SKM-1 treated with dmso at 0.1 percent for 144 hours (cell line): ENCODE measurements at regions not wholly inside any gene's neighbourhood (a gene's known extent, or its start where the extent isn't known, plus 50 kb on each side); places are given as distances from the start of the nearest gene placed in this dataset.

ENCODE experiments used
- DNase-seq: peaks from one replicate; lab custom pipeline; 2025; ENCODE audit not compliant: unreplicated experiment; lab: John Stamatoyannopoulos, UW

- DNase-seq, result no peak
Measured at GRCh38 chr6:80667006-80667405, 560.5 kb downstream of the BCKDHB start.

- DNase-seq, result no peak
Measured at GRCh38 chr6:80658926-80659325, 552.5 kb downstream of the BCKDHB start.

- DNase-seq, result no peak
Measured at GRCh38 chr6:80647156-80647555, 540.7 kb downstream of the BCKDHB start.

GRCh38 chr6:80643881-80644280, 537.4 kb downstream of the BCKDHB start:
- no peak for DNase-seq

GRCh38 chr6:80642452-80642851, 536.0 kb downstream of the BCKDHB start:
- no peak for DNase-seq

GRCh38 chr6:80641591-80641990, 535.1 kb downstream of the BCKDHB start:
- DNase-seq, result no peak

DNA sequence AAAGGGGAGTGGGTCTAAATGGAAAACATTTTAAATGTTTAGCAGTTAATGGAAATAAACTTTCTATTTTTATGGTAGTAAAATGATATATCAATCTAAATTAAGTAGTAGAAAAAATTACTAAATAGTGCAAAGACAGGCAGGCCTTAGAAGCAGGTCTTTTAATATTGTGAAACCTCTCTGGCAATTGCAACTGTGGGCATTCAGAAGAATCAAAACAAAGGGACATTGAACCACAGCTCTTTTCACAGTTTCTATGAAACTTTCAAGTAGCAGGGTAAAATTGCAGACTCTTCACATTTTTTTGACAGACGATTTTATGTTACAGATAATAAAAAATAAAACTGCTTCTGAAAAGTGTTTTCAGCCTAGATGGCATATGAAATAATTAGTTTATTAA, 533.7 kb downstream of the BCKDHB start:
- no peak for DNase-seq

- no peak for DNase-seq
Measured at GRCh38 chr6:80639181-80639629, 532.7 kb downstream of the BCKDHB start.

DNA sequence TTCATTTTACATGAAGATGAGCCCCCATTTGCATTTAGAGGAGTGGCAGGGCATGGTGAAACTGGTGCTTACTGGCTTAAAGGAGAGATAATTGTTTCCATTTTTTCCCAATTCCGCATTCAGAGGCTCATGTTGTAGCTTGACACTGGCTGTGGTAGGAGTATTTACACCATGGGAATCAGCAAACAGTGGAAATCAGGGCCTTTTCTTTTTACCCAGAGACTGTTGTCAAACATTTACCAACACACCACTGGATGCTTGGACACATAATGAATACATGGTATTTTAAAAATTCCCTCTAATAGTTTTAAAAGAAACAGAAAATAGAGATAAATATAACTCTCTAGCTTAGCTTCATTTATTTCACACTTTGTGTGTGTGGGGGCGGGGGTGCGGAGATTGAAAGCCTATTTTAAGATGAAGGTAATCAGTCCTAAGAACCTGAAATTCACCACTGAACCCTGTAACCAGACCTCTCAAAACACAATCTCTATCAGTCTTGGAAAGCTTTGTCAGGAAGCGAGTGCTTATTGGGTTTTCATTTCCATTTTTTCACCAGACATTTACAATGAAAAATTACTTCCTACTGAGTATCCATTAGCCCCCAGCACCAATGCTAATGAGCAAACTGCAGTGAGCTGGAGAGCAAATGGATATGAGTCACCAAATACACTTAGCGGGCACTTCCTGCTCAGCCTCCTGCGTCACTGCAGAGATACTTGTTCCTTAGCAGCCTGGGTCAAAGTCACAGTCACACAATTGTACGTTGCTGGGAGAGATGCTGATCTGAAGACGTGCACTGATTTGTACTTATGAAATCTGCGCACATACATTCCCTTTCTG, 532.0 kb downstream of the BCKDHB start:
- no peak for DNase-seq

GRCh38 chr6:80637312-80637711, 530.8 kb downstream of the BCKDHB start:
- no peak for DNase-seq

- DNase-seq, result no peak
Measured at GRCh38 chr6:80636689-80637088, 530.2 kb downstream of the BCKDHB start.

GRCh38 chr6:80633412-80633811, 526.9 kb downstream of the BCKDHB start:
- DNase-seq, result no peak

GRCh38 chr6:80625405-80625804, 518.9 kb downstream of the BCKDHB start:
- no peak for DNase-seq

GRCh38 chr6:80623066-80623815, 516.8 kb downstream of the BCKDHB start:
- no peak for DNase-seq

- DNase-seq, result no peak
Measured at GRCh38 chr6:80622641-80623040, 516.2 kb downstream of the BCKDHB start.

DNA sequence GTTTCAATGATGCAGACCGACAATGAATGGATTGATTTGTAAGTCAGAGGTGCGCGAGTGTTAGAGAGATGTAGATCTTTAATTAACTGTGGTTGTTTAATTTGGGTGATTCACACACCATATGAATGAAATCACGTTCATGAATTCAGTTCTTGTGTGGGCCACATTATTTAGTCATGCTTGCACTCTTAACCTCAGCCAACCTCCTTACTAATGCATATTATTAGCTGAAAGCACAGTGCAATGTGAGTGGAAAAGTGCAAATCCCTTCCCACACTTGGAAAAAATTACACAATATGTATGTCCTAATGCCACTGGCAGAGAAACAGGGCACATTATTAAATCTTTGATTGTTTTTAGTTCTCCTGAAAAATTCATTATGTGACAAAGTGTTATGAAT, 512.5 kb downstream of the BCKDHB start:
- no peak for DNase-seq

GRCh38 chr6:80610846-80611245, 504.4 kb downstream of the BCKDHB start:
- DNase-seq, result no peak

DNA sequence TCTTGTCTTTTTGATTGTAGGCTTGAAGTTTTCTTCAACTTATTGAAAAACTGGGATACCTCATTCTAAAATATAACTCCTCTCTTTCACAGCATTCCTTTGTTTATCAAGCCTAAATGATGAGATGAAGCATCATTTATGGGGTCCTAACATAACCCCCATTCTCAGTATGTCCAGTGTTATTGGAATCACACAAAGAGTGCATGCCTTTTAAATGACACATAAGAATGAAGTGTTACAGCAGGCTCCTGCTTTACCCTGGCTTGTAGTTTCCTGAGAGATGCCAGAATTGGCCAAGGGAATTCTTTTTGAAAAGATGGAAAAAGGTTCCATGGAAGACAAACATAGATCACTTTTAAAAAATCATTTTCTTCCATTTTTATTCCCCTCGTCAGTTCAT, 502.4 kb downstream of the BCKDHB start:
- DNase-seq, result no peak

DNA sequence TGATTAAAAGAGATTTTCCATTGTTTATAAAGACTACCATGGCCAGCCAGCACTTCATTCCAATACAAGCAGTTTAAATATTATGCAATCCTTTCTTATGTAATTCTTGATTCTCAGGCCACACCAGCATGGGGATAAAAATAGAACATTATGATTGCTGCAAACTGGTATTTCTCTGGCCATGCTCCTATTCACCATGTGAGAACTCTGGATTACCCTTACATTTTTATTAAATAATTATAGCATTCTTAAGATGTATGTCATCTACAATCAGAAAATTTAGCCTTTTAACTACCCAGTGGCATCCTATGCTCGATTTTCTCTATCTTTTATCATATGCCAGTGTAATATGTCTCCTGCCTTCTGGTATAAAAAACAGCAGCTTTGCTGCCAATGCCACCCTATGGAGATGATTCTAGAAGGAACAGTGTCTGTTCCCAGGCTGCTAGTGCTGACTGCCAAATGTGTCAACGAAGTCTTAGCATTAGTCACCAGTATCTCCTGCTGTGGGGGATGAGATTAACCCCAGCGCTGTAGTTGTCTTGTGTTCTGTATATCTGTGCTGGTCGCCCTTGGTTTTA, 501.4 kb downstream of the BCKDHB start:
- DNase-seq, result peak; percentile 61

DNA sequence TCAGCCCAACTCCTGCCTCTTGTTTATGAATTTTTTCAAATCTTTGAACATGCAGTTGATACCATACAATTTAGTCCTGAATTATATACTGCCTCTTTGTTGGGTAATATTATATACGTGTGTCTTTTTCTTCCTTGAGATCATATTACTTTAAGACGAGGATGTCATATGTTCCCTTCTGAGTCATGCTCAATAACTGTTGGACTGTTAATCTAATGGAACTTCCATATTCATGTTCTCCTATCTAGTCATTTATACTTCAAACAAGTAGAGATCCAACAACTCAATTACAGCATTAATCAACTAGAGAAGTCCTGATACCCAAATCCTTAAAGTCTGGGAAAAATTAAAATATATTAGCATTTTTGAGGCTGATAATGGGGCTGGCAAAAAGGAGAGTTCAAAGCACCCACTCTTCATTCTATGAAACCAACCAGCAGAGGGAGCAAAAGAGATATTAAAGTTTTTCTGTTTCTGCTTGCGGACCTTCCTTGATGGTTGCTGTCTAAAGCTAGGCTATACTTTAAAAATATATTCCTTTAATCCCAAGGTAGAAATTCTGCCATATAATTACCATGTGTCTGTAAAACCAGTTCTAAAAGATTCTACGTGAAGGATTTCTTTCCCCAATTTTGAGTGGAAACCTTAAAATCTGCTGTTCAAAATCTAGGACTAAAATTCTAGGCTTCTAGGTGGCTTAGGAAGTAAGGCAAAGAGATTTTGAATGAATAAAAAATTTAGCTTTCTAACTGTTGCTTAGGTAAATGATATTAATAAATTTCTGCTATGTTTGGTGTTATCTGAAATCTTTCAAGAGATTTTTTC, 498.9 kb downstream of the BCKDHB start:
- DNase-seq, result peak; percentile 3

GRCh38 chr6:80603679-80604078, 497.2 kb downstream of the BCKDHB start:
- no peak for DNase-seq
